K562 (cell line): ENCODE measurements at regions not wholly inside any gene's neighbourhood (a gene's known extent, or its start where the extent isn't known, plus 50 kb on each side); places are given as distances from the start of the nearest gene placed in this dataset.

Source experiments
- CTCF ChIP-seq, 3 experiments: IDR thresholded peaks in 2 of 3; conservative IDR thresholded peaks in 1 of 3; 2 replicates each; pipeline ENCODE4 v1.5.1; 2011 to 2012; ENCODE audit warnings: low read length in 3 of 3, mild to moderate bottlenecking in 3 of 3, control low read depth in 2 of 3, improper control_type of control experiment in 1 of 3, inconsistent platforms in 1 of 3, low read depth in 1 of 3, mixed read lengths in 1 of 3, moderate library complexity in 1 of 3; ENCODE audit not compliant: insufficient read depth in 2 of 3
- GATAD2B ChIP-seq: fragments of 450-650 bp; IDR thresholded peaks from 2 replicates; pipeline ENCODE4 v1.6.1; 2017; ENCODE audit warnings: mild to moderate bottlenecking, borderline replicate concordance
- MNT ChIP-seq, 2 experiments: fragments of 450-650 bp; conservative IDR thresholded peaks; 2 replicates each; pipeline ENCODE4 v1.6.1; 2017; ENCODE audit warnings: mild to moderate bottlenecking in 2 of 2, moderate library complexity in 2 of 2
- MYBL2 ChIP-seq, 2 experiments: fragments of 450-650 bp in 1 of 2; sonication (generic) in 1 of 2; formaldehyde crosslinking in 1 of 2; IDR thresholded peaks; 2 replicates each; pipeline versions ENCODE4 v1.6.1 to v1.8.1; 2017 to 2022; ENCODE audit warnings: borderline replicate concordance in 1 of 2, inconsistent platforms in 1 of 2, low read depth in 1 of 2, mild to moderate bottlenecking in 1 of 2, missing genetic modification reagents in 1 of 2, moderate library complexity in 1 of 2
- SMARCA4 ChIP-seq: fragments of 450-650 bp; IDR thresholded peaks from 2 replicates; pipeline ENCODE4 v1.6.1; 2016
- SMC3 ChIP-seq: conservative IDR thresholded peaks from 2 replicates; pipeline ENCODE4 v1.6.1; 2011; ENCODE audit warnings: low read depth, low read length, improper control_type of control experiment; ENCODE audit not compliant: insufficient read depth
- VEZF1 ChIP-seq: fragments of 200-800 bp; sonication (Bioruptor generic); IDR thresholded peaks from 2 replicates; pipeline ENCODE4 v1.6.1; 2017; ENCODE audit warnings: missing genetic modification characterization, missing compliant biosample characterization
- ZBTB12 ChIP-seq: fragments of 250-450 bp; sonication (Bioruptor Pico); IDR thresholded peaks from 2 replicates; pipeline ENCODE4 v1.4.0; 2020

- TF ChIP-seq MYBL2 (IDR thresholded peaks at IDR 0.05; ENCODE audit: low read depth) (no peak), MYBL2 (CRISPR knock-in tag; IDR thresholded peaks at IDR 0.05; ENCODE audit: borderline replicate concordance) (no peak), VEZF1 (CRISPR knock-in tag) (no peak), GATAD2B (no peak), ZBTB12 (CRISPR knock-in tag) (no peak), MNT (conservative IDR thresholded peaks at IDR 0.05) (no peak), SMC3 (no peak), CTCF (IDR thresholded peaks at IDR 0.05 in 2 of 3, conservative IDR thresholded peaks at IDR 0.05 in 1 of 3; ENCODE audit: insufficient read depth in 2 of 3, low read depth in 1 of 3, low read length in 3 of 3) (no peak), SMARCA4 (no peak)
Observed at GRCh38 chr1:5053744-5054143, 399.3 kb downstream of the AJAP1 start (continued).
